ENCODE measurements at regions not wholly inside any gene's neighbourhood (a gene's known extent, or its start where the extent isn't known, plus 50 kb on each side); places are given as distances from the start of the nearest gene placed in this dataset.
"Not testable (repeated sequence)": the region's sequence is repeated elsewhere in the genome, so short reads cannot be mapped to it uniquely, and the experiment has no call there.

- intact Hi-C loops (cut with DNase I), result no loop called here
- no peak for DNase-seq
- H3K36me3 ChIP-seq (replicated peaks in 1 of 2), result no peaks in the 10 kb centered on the region
- no peak overlapping the region for H3K4me3 ChIP-seq
- H3K9me3 ChIP-seq (replicated peaks in 1 of 3), result no peaks in the 10 kb centered on the region
- H3K4me1 ChIP-seq (replicated peaks in 1 of 2), result no peaks in the 10 kb centered on the region
- no peaks in the 10 kb centered on the region for H3K27me3 ChIP-seq
- H3K27ac ChIP-seq, result no peak overlapping the region
- WGBS, 4 donors, result 50 to 91% (median 76%) methylated on average over 2 of the region's 2 CpGs
- no peak for TF ChIP-seq POLR2A (IDR thresholded peaks at IDR 0.05)
- TF ChIP-seq CTCF (IDR thresholded peaks at IDR 0.05), result no peak
These were observed 254.3 kb upstream of the SPOPL start for GRCh38 chr2:138247302-138247701.

DNA sequence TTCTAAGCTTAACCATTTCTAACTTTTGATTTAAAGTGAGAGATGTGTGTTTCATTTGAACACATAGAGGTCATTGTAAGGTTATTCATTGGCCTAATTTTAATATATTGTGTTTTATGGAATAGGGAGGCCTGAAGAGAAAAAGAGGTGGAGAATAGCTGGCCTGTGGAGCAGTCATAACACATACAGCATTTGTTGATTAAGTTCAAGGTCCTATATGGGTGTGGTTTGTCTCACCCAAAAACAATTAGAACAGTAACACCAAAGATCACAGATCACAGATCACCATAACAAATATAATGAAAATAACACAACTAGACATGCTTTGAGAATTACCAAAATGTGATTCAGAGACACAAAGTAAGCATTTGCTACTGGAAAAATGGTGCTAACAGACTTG, 252.4 kb upstream of the SPOPL start:
- no peaks in the 10 kb centered on the region for H3K9me3 ChIP-seq (replicated peaks in 1 of 3)
- no peak overlapping the region for H3K4me3 ChIP-seq
- intact Hi-C loops (cut with DNase I), result no loop called here
- no peaks in the 10 kb centered on the region for H3K27me3 ChIP-seq
- DNase-seq, result no peak
- no peak overlapping the region for H3K27ac ChIP-seq
- no peaks in the 10 kb centered on the region for H3K4me1 ChIP-seq (replicated peaks in 1 of 2)
- no peaks in the 10 kb centered on the region for H3K36me3 ChIP-seq (replicated peaks in 1 of 2)
- TF ChIP-seq POLR2A (IDR thresholded peaks at IDR 0.05) (no peak), CTCF (IDR thresholded peaks at IDR 0.05) (no peak)

- DNase-seq; intact Hi-C loops (cut with DNase I); H3K9me3 ChIP-seq (replicated peaks in 1 of 3); H3K4me3 ChIP-seq; H3K4me1 ChIP-seq (replicated peaks in 1 of 2); H3K36me3 ChIP-seq (replicated peaks in 1 of 2); H3K27me3 ChIP-seq; H3K27ac ChIP-seq: not testable (repeated sequence)
- WGBS, 4 donors, result 81 to 88% (median 87%) methylated on average over 2 to 3 of the region's 4 CpGs
These were observed 250.7 kb upstream of the SPOPL start for GRCh38 chr2:138250843-138251320.

DNA sequence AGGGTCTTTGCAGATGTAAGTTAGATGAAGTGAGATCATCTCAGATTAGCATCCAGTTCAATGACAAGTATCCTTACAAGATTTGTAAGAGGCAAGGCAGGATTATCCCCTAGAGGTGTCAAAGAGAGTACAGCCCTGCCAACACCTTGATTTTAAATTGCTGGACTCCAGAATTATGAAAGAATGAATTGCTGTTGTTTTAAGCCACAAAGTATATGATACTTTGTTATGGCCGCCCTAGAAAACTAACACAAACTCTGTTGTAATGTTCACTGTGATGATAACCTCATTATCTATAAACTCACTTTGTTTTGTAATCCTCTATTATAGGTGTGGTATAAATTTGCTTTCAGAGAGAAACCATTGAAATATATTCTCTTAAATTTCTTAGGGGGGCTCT, 249.0 kb upstream of the SPOPL start:
- no peaks in the 10 kb centered on the region for H3K4me1 ChIP-seq (replicated peaks in 1 of 2)
- H3K27me3 ChIP-seq, result no peaks in the 10 kb centered on the region
- no peak overlapping the region for H3K27ac ChIP-seq
- H3K36me3 ChIP-seq (replicated peaks in 1 of 2), result no peaks in the 10 kb centered on the region
- intact Hi-C loops (cut with DNase I), result no loop called here
- DNase-seq, result no peak
- H3K9me3 ChIP-seq (replicated peaks in 1 of 3), result peaks cover 0 to 4% (median 0%) of the 10 kb centered on the region in 3 donors
- TF ChIP-seq CTCF (IDR thresholded peaks at IDR 0.05) (no peak), POLR2A (IDR thresholded peaks at IDR 0.05) (no peak)
- no peak overlapping the region for H3K4me3 ChIP-seq
- WGBS, 4 donors, result 86 to 97% (median 96%) methylated on average over 1 of the region's 1 CpG

- intact Hi-C loops (cut with DNase I), result no loop called here
- peaks cover 0 to 4% (median 0%) of the 10 kb centered on the region in 3 donors for H3K9me3 ChIP-seq (replicated peaks in 1 of 3)
- no peak overlapping the region for H3K4me3 ChIP-seq
- no peaks in the 10 kb centered on the region for H3K27me3 ChIP-seq
- H3K36me3 ChIP-seq (replicated peaks in 1 of 2), result no peaks in the 10 kb centered on the region
- no peaks in the 10 kb centered on the region for H3K4me1 ChIP-seq (replicated peaks in 1 of 2)
- TF ChIP-seq CTCF (IDR thresholded peaks at IDR 0.05) (no peak), POLR2A (IDR thresholded peaks at IDR 0.05) (no peak)
- no peak overlapping the region for H3K27ac ChIP-seq
- WGBS, 4 donors, result 92 to 97% (median 94%) methylated on average over 1 of the region's 1 CpG
- no peak for DNase-seq
These were observed 245.9 kb upstream of the SPOPL start for GRCh38 chr2:138255670-138256069.

Data from adrenal gland (tissue), 9 donors.